Coronary artery (tissue), 2 donors: ENCODE measurements at regions not wholly inside any gene's neighbourhood (a gene's known extent, or its start where the extent isn't known, plus 50 kb on each side); places are given as distances from the start of the nearest gene placed in this dataset.

ENCODE experiments used
- DNase-seq: peaks from one replicate; pipeline ENCODE4 v3.0.0-alpha.2; 2017; ENCODE audit warnings: low spot score
- H3K27ac ChIP-seq, 2 donors: fragments of 200-600 bp; sonication (generic); one replicate each; pipeline ENCODE4 v1.5.1; 2016 to 2019
- H3K4me3 ChIP-seq: fragments of 200-600 bp; sonication (generic); 2 replicates; pipeline ENCODE4 v1.5.1; 2016; ENCODE audit warnings: mild to moderate bottlenecking, moderate library complexity
- CTCF ChIP-seq: fragments of 200-600 bp; sonication (generic); IDR thresholded peaks from one replicate; pipeline ENCODE4 v1.5.1; 2019; ENCODE audit warnings: antibody characterized with exemption

GRCh38 chr20:24786111-24786495 is 163.0 kb upstream of the CST7 start:
- DNase-seq, result no peak
- TF ChIP-seq CTCF, result no peak
- Histone ChIP-seq H3K4me3 (no peak overlapping the region), H3K27ac (no peak overlapping the region)

- DNase-seq, result no peak
- Histone ChIP-seq H3K4me3 (no peak overlapping the region), H3K27ac (no peak overlapping the region)
- TF ChIP-seq CTCF, result no peak
Measured at GRCh38 chr20:24786646-24787045, 162.4 kb upstream of the CST7 start.

GRCh38 chr20:24787071-24787470 is 162.0 kb upstream of the CST7 start:
- no peak for TF ChIP-seq CTCF
- Histone ChIP-seq H3K27ac (no peak overlapping the region), H3K4me3 (no peak overlapping the region)
- no peak for DNase-seq

- Histone ChIP-seq H3K4me3 (no peak overlapping the region), H3K27ac (no peak overlapping the region)
- TF ChIP-seq CTCF, result no peak
- DNase-seq, result no peak
Measured at GRCh38 chr20:24787621-24788020, 161.4 kb upstream of the CST7 start.

- DNase-seq, result no peak
- Histone ChIP-seq H3K4me3 (no peak overlapping the region), H3K27ac (no peak overlapping the region)
- TF ChIP-seq CTCF, result no peak
Measured at GRCh38 chr20:24789877-24790276, 159.2 kb upstream of the CST7 start.

GRCh38 chr20:24790746-24791283 is 158.3 kb upstream of the CST7 start:
- H3K27ac ChIP-seq, result no peak overlapping the region
- no peak overlapping the region for H3K4me3 ChIP-seq
- no peak for DNase-seq
- TF ChIP-seq CTCF, result no peak

GRCh38 chr20:24791953-24792352 is 157.1 kb upstream of the CST7 start:
- Histone ChIP-seq H3K27ac (no peak overlapping the region), H3K4me3 (no peak overlapping the region)
- no peak for DNase-seq
- TF ChIP-seq CTCF, result no peak
